Natural killer cell (primary cell): ENCODE measurements at regions not wholly inside any gene's neighbourhood (a gene's known extent, or its start where the extent isn't known, plus 50 kb on each side); places are given as distances from the start of the nearest gene placed in this dataset.
"Not testable (repeated sequence)": the region's sequence is repeated elsewhere in the genome, so short reads cannot be mapped to it uniquely, and the experiment has no call there.

Source experiments
- ATAC-seq, 3 donors: fragments of 150-1000 bp in 2 of 3; fragments of 200-7000 bp in 1 of 3; cut with Tn5 transposase; 1 replicate in 1 of 3; 2 replicates in 2 of 3; pipeline ENCODE4 v1.10.0; 2021; ENCODE audit warnings: mild to moderate bottlenecking in 2 of 3, moderate library complexity in 2 of 3
- DNase-seq, 2 donors: peaks; one replicate each; pipeline versions ENCODE4 v3.0.0 to v3.0.0-alpha.2; 2013 to 2021; ENCODE audit warnings: mixed read lengths in 1 of 2
- H3K27ac ChIP-seq: one replicate; pipeline ENCODE4 v1.5.1; 2013; ENCODE audit warnings: mild to moderate bottlenecking, low read length
- H3K27me3 ChIP-seq: one replicate; pipeline ENCODE4 v1.6.1; 2013; ENCODE audit warnings: low read length; ENCODE audit not compliant: control insufficient read depth, insufficient read depth
- H3K36me3 ChIP-seq: one replicate; pipeline ENCODE4 v1.6.1; 2013; ENCODE audit warnings: low read length; ENCODE audit not compliant: control insufficient read depth, insufficient read depth
- H3K4me1 ChIP-seq: one replicate; pipeline ENCODE4 v1.6.1; 2013; ENCODE audit warnings: low read length; ENCODE audit not compliant: control insufficient read depth, insufficient read depth
- H3K4me3 ChIP-seq: one replicate; pipeline ENCODE4 v1.5.1; 2013; ENCODE audit warnings: low read length
- H3K9me3 ChIP-seq: one replicate; pipeline ENCODE4 v1.6.1; 2013; ENCODE audit warnings: low read length; ENCODE audit not compliant: control insufficient read depth, insufficient read depth
- H3K27ac Mint-ChIP-seq, 2 donors: one replicate each; pipeline ENCODE4 v1.8.0; 2022; ENCODE audit warnings: mild to moderate bottlenecking in 2 of 2, mixed read lengths in 2 of 2, moderate library complexity in 1 of 2
- H3K27me3 Mint-ChIP-seq, 2 donors: one replicate each; pipeline ENCODE4 v1.8.0; 2022; ENCODE audit warnings: low read depth in 2 of 2, mixed read lengths in 2 of 2
- H3K36me3 Mint-ChIP-seq: one replicate; pipeline ENCODE4 v1.8.0; 2022; ENCODE audit warnings: mixed read lengths
- H3K4me1 Mint-ChIP-seq, 2 donors: one replicate each; pipeline ENCODE4 v1.8.0; 2022; ENCODE audit warnings: mixed read lengths in 2 of 2
- H3K4me3 Mint-ChIP-seq: one replicate; pipeline ENCODE4 v1.8.0; 2022; ENCODE audit warnings: mild to moderate bottlenecking, moderate library complexity, mixed read lengths
- H3K9me3 Mint-ChIP-seq, 2 donors: one replicate each; pipeline ENCODE4 v1.8.0; 2022; ENCODE audit warnings: mixed read lengths in 2 of 2
- WGBS: methylation state at CpG from one replicate; pipeline ENCODE4 v1.1.7; 2013; ENCODE audit warnings: missing lambda C conversion rate; ENCODE audit not compliant: insufficient coverage; 5-methylcytosine and 5-hydroxymethylcytosine counted together
- intact Hi-C: fragments of 100-400 bp; cut with micrococcal nuclease; formaldehyde crosslinking; loops from one replicate; pipeline ENCODE4 v1.14.2; 2022
- TF ChIP-seq, protein P1 (sequence below): fragments of 200-600 bp; IDR thresholded peaks from one replicate; pipeline ENCODE4 v1.8.0; 2022; ENCODE audit warnings: antibody characterized with exemption

- Histone ChIP-seq H3K36me3 (no peaks in the 10 kb centered on the region), H3K27me3 (no peaks in the 10 kb centered on the region), H3K4me1 (no peaks in the 10 kb centered on the region), H3K9me3 (no peaks in the 10 kb centered on the region), H3K4me3 (no peak overlapping the region), H3K27ac (no peak overlapping the region)
- DNase-seq (no peak), ATAC-seq (no peak)
- Mint-ChIP-seq H3K9me3 (peaks cover 4 to 7% of the 10 kb centered on the region in 2 donors), H3K27ac (no peak overlapping the region), H3K27me3 (peaks cover 0 to 1% of the 10 kb centered on the region in 2 donors), H3K4me3 (no peak overlapping the region), H3K36me3 (no peaks in the 10 kb centered on the region), H3K4me1 (no peaks in the 10 kb centered on the region)
- TF ChIP-seq, protein P1, sequence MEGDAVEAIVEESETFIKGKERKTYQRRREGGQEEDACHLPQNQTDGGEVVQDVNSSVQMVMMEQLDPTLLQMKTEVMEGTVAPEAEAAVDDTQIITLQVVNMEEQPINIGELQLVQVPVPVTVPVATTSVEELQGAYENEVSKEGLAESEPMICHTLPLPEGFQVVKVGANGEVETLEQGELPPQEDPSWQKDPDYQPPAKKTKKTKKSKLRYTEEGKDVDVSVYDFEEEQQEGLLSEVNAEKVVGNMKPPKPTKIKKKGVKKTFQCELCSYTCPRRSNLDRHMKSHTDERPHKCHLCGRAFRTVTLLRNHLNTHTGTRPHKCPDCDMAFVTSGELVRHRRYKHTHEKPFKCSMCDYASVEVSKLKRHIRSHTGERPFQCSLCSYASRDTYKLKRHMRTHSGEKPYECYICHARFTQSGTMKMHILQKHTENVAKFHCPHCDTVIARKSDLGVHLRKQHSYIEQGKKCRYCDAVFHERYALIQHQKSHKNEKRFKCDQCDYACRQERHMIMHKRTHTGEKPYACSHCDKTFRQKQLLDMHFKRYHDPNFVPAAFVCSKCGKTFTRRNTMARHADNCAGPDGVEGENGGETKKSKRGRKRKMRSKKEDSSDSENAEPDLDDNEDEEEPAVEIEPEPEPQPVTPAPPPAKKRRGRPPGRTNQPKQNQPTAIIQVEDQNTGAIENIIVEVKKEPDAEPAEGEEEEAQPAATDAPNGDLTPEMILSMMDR = no peak
- intact Hi-C loops = no loop called here
These were observed 368.3 kb downstream of the ADGRD1 start for GRCh38 chr12:131321988-131322387.

DNA sequence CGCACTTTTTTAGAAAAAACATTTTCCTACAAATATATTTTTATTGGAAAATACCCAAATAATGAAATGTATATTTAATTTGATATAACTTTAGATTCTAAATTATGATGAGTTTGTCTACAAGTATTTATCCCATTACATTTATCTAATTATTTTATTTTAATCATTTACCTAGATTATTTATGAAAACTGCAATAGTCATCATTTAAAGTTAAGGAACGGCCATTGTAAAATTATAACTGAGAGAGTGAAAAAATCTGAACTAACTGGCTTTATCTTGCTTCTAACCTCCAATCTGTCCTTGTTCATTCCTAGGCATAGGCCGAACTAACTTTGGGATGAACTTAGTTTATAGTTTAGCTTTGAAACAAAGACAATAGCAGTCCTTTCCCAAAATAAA, 368.8 kb downstream of the ADGRD1 start:
- intact Hi-C loops, H3K4me1 ChIP-seq, H3K4me3 ChIP-seq, H3K27me3 Mint-ChIP-seq, H3K27ac ChIP-seq, H3K9me3 Mint-ChIP-seq, H3K36me3 Mint-ChIP-seq, H3K36me3 ChIP-seq, H3K27me3 ChIP-seq, H3K27ac Mint-ChIP-seq, H3K4me1 Mint-ChIP-seq, H3K4me3 Mint-ChIP-seq, ATAC-seq, H3K9me3 ChIP-seq, DNase-seq: not testable (repeated sequence)
- WGBS = 90% methylated on average over 2 of the region's 3 CpGs

- WGBS = 33% methylated on average over 2 of the region's 2 CpGs
- H3K9me3 ChIP-seq = no peaks in the 10 kb centered on the region
- H3K4me3 Mint-ChIP-seq = no peak overlapping the region
These were observed 370.2 kb downstream of the ADGRD1 start for GRCh38 chr12:131323879-131324278.

DNA sequence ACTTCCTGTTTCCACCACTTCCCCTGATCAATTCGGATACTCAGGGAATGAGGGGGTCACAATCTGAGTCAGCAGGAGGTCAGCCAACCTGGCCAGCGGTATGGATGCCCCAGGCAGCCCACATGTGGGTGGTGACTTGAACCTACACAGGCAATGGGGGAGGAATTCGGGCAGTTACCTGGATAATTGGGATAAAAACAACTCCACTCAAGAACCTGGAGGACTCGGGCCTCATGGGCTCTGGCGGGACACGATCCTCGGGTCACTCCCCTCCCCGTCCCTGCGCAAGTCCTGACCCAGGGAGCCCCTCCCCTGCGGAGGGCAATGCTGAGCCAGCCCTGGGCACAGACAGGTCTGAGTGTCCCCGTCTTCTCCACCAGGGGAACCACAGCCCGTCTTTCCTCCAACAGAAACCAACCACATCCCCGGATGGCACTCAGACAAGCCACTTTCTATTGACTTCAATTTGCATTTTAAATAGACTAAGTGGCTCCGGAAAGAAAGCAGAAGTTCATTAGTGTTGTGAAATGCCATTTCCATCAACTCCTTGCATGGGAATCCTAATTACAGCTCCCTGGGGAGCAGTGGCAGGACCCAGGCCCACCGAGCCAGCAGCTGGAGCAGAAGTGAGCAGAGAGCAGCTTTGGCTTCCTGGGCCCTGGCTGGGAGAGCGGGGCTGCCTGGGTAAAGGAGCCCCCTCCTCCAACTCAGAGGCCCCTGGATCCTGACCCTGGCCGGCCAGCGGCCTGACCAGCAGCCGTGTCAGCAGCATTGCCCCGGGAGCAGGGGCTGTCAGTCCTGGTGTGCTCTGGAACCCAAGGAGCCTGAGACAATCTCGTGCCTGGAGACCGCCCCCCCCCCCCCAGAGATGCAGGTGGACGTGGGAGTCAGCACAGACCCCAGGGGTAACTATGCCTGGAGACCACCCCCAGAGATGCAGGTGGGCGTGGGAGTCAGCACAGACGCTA, 374.1 kb downstream of the ADGRD1 start:
- Mint-ChIP-seq H3K36me3 (no peaks in the 10 kb centered on the region), H3K4me1 (peaks cover 0 to 6% of the 10 kb centered on the region in 2 donors), H3K4me3 (no peak overlapping the region), H3K27ac (no peak overlapping the region), H3K27me3 (peaks cover 0 to 3% of the 10 kb centered on the region in 2 donors), H3K9me3 (no peaks in the 10 kb centered on the region)
- Histone ChIP-seq H3K27me3 (no peaks in the 10 kb centered on the region), H3K4me1 (no peaks in the 10 kb centered on the region), H3K4me3 (no peak overlapping the region), H3K36me3 (no peaks in the 10 kb centered on the region), H3K9me3 (no peaks in the 10 kb centered on the region), H3K27ac (no peak overlapping the region)
- 84% methylated on average over 24 of the region's 25 CpGs for WGBS
- DNase-seq (no peak), ATAC-seq (peak in 1 of 3 donors; percentile 28)
- intact Hi-C loops = no loop called here
- TF ChIP-seq, protein P1 = no peak

More at GRCh38 chr12:131323879-131324278, 370.2 kb downstream of the ADGRD1 start:
- Mint-ChIP-seq H3K36me3 (no peaks in the 10 kb centered on the region), H3K27ac (no peak overlapping the region), H3K27me3 (peaks cover 0 to 3% of the 10 kb centered on the region in 2 donors), H3K4me1 (no peaks in the 10 kb centered on the region), H3K9me3 (no peaks in the 10 kb centered on the region)
- TF ChIP-seq, protein P1 = no peak
- Histone ChIP-seq H3K4me1 (no peaks in the 10 kb centered on the region), H3K4me3 (no peak overlapping the region), H3K36me3 (no peaks in the 10 kb centered on the region), H3K27me3 (no peaks in the 10 kb centered on the region), H3K27ac (no peak overlapping the region)
- ATAC-seq = no peak
- no peak for DNase-seq
- intact Hi-C loops = no loop called here

DNA sequence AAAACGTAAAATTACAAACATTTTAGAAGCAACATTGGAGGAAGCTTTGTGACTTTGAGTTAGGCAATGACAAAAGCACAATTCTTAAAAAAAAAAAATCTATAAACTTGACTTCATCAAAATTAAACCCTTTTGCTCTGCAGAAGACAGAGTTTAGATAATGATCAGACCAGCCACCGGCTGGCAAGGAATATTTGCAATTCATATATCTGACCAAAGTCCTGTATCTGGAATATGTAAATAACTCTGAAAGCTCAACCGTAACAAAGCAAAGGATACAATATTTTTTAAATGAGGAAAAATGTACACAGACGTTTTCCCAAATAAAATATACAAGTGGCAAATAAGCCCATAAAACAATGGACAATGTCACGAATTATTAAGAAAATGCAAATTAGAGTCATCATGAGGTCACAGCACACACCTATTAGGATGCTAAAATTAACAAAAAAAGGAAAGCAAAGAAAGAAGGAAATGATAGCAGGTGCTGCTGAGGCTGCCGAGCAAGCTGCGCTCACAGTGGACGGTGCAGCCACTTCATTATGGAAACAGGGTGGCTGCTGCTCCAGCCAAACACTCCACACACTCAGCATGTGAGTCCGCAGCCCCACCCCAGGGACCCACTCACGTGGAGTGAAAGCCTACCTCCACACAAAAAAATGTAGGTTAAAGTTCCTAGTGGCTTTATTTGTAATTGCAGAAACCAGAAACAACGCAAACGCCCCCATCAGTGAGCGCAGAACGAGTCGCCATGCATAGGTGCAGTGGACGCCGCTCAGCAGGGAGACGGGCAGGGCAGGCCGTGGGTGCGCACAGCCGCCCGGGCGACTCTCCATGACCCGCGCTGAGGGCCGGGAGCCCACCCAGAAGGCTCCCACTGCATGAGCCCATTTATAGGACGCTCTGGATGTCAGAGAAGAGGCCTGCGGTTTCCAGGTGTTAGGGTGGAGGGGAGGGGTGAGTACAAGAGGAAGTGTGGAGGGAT, 375.4 kb downstream of the ADGRD1 start:
- H3K27ac ChIP-seq, H3K36me3 ChIP-seq, H3K27me3 Mint-ChIP-seq, H3K27me3 ChIP-seq, H3K27ac Mint-ChIP-seq, H3K4me3 Mint-ChIP-seq, H3K9me3 Mint-ChIP-seq, ATAC-seq, H3K4me1 ChIP-seq, H3K36me3 Mint-ChIP-seq, H3K4me3 ChIP-seq, intact Hi-C loops, DNase-seq, H3K9me3 ChIP-seq, H3K4me1 Mint-ChIP-seq: not testable (repeated sequence)
- WGBS = 87% methylated on average over 19 of the region's 28 CpGs
